Colonic mucosa (tissue), 4 donors: ENCODE measurements at regions not wholly inside any gene's neighbourhood (a gene's known extent, or its start where the extent isn't known, plus 50 kb on each side); places are given as distances from the start of the nearest gene placed in this dataset.

ENCODE experiments used
- DNase-seq: peaks from one replicate; pipeline ENCODE4 v3.0.0-alpha.2; 2020
- H3K27ac ChIP-seq: fragments of 200-600 bp; one replicate; pipeline ENCODE4 v1.8.0; 2021
- H3K27me3 ChIP-seq: fragments of 200-600 bp; one replicate; pipeline ENCODE4 v1.8.0; 2021
- H3K36me3 ChIP-seq: fragments of 200-600 bp; one replicate; pipeline ENCODE4 v1.8.0; 2021
- H3K4me1 ChIP-seq: fragments of 200-600 bp; one replicate; pipeline ENCODE4 v1.8.0; 2021; ENCODE audit warnings: mild to moderate bottlenecking
- H3K4me3 ChIP-seq: fragments of 200-600 bp; one replicate; pipeline ENCODE4 v1.8.0; 2021
- H3K9ac ChIP-seq, 2 donors: one replicate each; pipeline ENCODE4 v1.7.0; 2013; ENCODE audit warnings: control low read depth in 2 of 2, low read depth in 2 of 2, low read length in 2 of 2
- H3K9me3 ChIP-seq: fragments of 200-600 bp; one replicate; pipeline ENCODE4 v1.8.0; 2021
- intact Hi-C: fragments of 100-400 bp; cut with DNase I; formaldehyde crosslinking; loops from one replicate; pipeline ENCODE4 v1.14.1; 2022
- TF ChIP-seq, protein P1 (sequence below): fragments of 200-600 bp; IDR thresholded peaks from one replicate; pipeline ENCODE4 v1.8.0; 2022; ENCODE audit warnings: antibody characterized with exemption, mild to moderate bottlenecking
- donor health status: healthy.
- donor health status: DM: no; HTN: no; CAD: no.
- donor health status: DM: no; HTN: no; CAD: no.

DNA sequence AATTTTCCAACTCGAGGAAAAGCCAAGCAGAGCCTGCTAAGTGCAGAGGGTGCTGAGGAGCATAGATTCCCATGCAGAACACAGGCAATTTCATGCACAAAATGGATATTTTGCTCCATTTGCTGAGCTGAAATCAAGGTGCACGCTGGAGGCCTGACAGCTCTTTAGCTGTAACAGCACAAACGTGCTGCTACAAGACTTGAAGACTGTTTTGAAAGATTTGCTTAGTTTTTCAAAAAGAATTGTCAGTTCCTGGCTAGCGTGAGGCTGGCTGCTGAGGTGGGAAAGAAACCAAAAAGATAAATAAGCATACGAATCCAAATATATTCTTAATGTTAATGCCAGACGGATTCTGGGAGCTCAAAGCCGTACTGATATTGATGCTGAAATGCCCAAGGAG lies 309.0 kb upstream of the MAF start:
- intact Hi-C loops, result no loop called here
- no peaks in the 10 kb centered on the region for H3K4me1 ChIP-seq
- no peak overlapping the region for H3K27ac ChIP-seq
- no peak overlapping the region for H3K9ac ChIP-seq
- no peaks in the 10 kb centered on the region for H3K27me3 ChIP-seq
- no peak overlapping the region for H3K4me3 ChIP-seq
- TF ChIP-seq, protein P1, sequence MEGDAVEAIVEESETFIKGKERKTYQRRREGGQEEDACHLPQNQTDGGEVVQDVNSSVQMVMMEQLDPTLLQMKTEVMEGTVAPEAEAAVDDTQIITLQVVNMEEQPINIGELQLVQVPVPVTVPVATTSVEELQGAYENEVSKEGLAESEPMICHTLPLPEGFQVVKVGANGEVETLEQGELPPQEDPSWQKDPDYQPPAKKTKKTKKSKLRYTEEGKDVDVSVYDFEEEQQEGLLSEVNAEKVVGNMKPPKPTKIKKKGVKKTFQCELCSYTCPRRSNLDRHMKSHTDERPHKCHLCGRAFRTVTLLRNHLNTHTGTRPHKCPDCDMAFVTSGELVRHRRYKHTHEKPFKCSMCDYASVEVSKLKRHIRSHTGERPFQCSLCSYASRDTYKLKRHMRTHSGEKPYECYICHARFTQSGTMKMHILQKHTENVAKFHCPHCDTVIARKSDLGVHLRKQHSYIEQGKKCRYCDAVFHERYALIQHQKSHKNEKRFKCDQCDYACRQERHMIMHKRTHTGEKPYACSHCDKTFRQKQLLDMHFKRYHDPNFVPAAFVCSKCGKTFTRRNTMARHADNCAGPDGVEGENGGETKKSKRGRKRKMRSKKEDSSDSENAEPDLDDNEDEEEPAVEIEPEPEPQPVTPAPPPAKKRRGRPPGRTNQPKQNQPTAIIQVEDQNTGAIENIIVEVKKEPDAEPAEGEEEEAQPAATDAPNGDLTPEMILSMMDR, result no peak
- DNase-seq, result no peak
- no peaks in the 10 kb centered on the region for H3K9me3 ChIP-seq
- no peaks in the 10 kb centered on the region for H3K36me3 ChIP-seq

DNA sequence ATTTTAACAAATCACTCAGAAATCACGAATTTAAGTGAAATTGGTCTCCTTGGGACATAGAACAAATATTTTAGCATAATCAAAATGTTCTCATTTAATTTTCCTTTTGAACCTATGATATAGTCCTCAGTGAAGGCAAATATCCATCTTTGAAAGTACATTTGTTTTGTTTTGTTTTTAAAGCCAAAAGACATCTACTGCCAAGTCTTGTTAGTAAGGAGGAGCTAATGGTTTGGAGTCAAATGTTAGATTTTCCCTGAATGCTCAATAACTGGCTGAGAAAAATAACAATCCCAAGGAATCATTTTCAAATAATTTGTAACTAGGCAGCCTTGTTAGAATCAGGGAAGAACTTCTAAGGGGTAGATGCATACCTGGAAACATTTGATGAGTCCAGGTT lies 302.9 kb upstream of the MAF start:
- DNase-seq, result no peak
- Histone ChIP-seq H3K27me3 (no peaks in the 10 kb centered on the region), H3K4me3 (no peak overlapping the region), H3K36me3 (no peaks in the 10 kb centered on the region), H3K9ac (no peak overlapping the region), H3K9me3 (no peaks in the 10 kb centered on the region), H3K4me1 (no peaks in the 10 kb centered on the region), H3K27ac (no peak overlapping the region)
- TF ChIP-seq, protein P1, result no peak
- intact Hi-C loops, result no loop called here

DNA sequence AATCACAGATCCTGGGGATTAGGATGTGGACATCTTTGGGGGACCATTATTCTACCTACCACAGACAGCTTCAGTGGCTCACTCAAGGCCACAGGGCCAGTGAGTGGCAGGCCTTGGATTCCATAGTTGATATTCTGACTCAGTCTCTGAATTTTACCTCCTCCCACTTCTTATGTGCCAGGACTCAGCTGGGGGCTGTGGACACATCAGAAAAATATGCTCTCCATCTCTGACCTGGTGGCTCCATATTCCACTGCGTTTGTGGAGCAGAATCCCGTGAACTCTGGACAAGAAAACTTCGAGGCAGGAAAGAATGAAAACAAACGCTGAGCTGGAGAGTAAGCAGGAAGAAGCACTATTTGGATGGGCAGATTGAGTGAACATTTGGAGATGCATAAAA lies 301.8 kb upstream of the MAF start:
- intact Hi-C loops, result no loop called here
- Histone ChIP-seq H3K9ac (no peak overlapping the region), H3K27me3 (no peaks in the 10 kb centered on the region), H3K4me3 (no peak overlapping the region), H3K36me3 (no peaks in the 10 kb centered on the region), H3K9me3 (no peaks in the 10 kb centered on the region), H3K27ac (no peak overlapping the region), H3K4me1 (peaks cover under 1% of the 10 kb centered on the region)
- DNase-seq, result no peak
- TF ChIP-seq, protein P1, result no peak

DNA sequence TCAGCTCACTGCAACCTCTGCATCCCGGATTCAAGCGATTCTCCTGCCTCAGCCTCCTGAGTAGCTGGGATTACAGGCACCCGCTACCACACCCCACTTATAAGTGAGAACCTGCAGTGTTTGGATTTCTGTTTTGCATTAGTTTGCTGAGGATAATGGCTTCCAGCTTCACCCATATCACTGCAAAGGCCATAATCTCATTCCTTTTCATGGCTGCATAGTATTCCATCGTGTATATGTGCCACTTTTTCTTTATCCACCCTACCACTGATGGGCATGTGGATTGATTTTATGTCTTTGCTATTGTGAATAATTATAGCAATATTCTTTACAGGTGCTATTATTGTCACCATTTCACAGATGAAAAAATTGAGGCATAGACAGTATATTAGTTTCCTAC lies 301.0 kb upstream of the MAF start:
- H3K9me3 ChIP-seq, result no peaks in the 10 kb centered on the region
- H3K4me1 ChIP-seq, result peaks cover 5% of the 10 kb centered on the region
- H3K27me3 ChIP-seq, result no peaks in the 10 kb centered on the region
- H3K4me3 ChIP-seq, result no peak overlapping the region
- no peak for DNase-seq
- intact Hi-C loops, result no loop called here
- H3K36me3 ChIP-seq, result no peaks in the 10 kb centered on the region
- H3K9ac ChIP-seq, result no peak overlapping the region
- TF ChIP-seq, protein P1, result no peak
- H3K27ac ChIP-seq, result no peak overlapping the region

DNA sequence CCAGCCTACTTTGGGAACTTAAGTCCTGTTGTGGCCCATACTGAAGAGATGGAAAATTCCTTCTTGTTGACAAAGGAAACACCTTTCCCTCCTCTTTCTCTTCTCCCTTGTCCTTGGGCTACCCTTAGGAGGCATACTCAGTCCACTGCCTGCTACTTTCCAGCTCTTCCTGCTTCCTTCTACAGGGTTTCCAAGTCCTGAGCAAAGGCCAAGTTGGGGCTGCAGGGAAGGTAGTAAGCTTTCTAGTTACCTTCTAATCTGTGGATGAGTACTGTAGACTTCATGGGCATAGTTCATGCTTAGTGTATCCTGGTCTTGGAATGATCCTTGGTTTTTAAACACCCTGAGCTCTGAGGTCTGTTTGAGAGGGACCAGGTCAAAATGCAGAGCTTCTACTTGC lies 299.2 kb upstream of the MAF start:
- no peak overlapping the region for H3K9ac ChIP-seq
- H3K9me3 ChIP-seq, result no peaks in the 10 kb centered on the region
- H3K4me3 ChIP-seq, result no peak overlapping the region
- DNase-seq, result no peak
- no peaks in the 10 kb centered on the region for H3K36me3 ChIP-seq
- intact Hi-C loops, result no loop called here
- no peaks in the 10 kb centered on the region for H3K27me3 ChIP-seq
- no peak overlapping the region for H3K27ac ChIP-seq
- TF ChIP-seq, protein P1, result no peak
- H3K4me1 ChIP-seq, result peaks cover 5% of the 10 kb centered on the region

DNA sequence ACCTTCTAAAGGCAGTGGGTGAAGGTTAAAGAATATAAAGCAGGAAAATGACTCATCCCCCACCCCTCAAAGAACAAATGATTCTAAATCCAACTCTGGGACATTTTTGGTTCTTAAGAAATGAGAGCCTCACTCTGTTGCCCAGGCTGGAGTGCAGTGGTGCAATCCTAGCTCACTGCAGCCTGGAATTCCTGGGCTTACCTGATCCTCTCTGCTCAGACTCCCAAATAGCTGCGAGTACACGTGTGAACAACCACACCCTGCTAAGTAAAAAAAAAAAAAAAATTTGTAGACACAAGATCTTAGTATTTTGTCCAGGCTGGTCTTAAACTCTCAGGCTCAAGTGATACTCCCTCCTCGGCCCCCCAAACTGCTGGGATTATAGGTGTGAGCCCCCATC lies 298.8 kb upstream of the MAF start:
- Histone ChIP-seq H3K36me3 (no peaks in the 10 kb centered on the region), H3K4me3 (no peak overlapping the region), H3K9me3 (no peaks in the 10 kb centered on the region), H3K9ac (no peak overlapping the region), H3K27me3 (no peaks in the 10 kb centered on the region), H3K4me1 (peaks cover 5% of the 10 kb centered on the region), H3K27ac (no peak overlapping the region)
- intact Hi-C loops, result no loop called here
- DNase-seq, result no peak
- TF ChIP-seq, protein P1, result no peak
